Erythroblast (primary cell): ENCODE measurements at regions not wholly inside any gene's neighbourhood (a gene's known extent, or its start where the extent isn't known, plus 50 kb on each side); places are given as distances from the start of the nearest gene placed in this dataset.

ENCODE experiments used
- GATA1 ChIP-seq: IDR thresholded peaks from 2 replicates; pipeline ENCODE4 v1.6.1; 2011; ENCODE audit warnings: low read depth, mild to moderate bottlenecking, control low read depth, low read length, moderate library complexity
- POLR2A ChIP-seq: IDR thresholded peaks from 2 replicates; pipeline ENCODE4 v1.6.1; 2011; ENCODE audit warnings: mild to moderate bottlenecking, low read length

DNA sequence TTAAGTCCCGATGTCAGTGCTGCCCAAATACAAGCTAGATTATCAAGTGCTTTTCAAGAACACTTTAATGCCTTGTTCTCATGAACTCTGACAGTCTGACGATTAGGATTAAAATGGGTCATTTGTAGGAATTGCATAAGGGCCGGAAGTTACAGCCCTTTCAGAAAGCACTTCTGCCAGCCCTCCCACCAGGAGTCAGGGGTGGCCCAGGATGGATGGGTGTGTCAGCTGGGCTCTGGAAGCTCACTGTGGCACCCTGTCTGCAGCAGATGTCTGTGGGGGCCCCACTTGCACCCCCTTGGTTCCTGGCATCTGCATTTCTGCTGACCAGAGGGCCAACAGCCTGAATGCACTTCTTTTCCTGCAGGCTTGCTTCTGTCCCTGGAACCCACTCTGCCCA lies 712.7 kb downstream of the UQCRFS1 start:
- TF ChIP-seq POLR2A (no peak), GATA1 (no peak)
